GM19467 (cell line): ENCODE measurements at regions not wholly inside any gene's neighbourhood (a gene's known extent, or its start where the extent isn't known, plus 50 kb on each side); places are given as distances from the start of the nearest gene placed in this dataset.

ENCODE experiments used
- ATAC-seq: cut with Tn5 transposase; IDR thresholded peaks from one replicate; pipeline ENCODE4 v1.9.1; 2021; ENCODE audit warnings: mild to moderate bottlenecking, moderate library complexity; ENCODE audit not compliant: unreplicated experiment

- no peak for ATAC-seq
Observed at GRCh38 chr14:66389481-66389880, 96.7 kb upstream of the CCDC196 start.

GRCh38 chr14:66395300-66395699, 90.9 kb upstream of the CCDC196 start:
- no peak for ATAC-seq

GRCh38 chr14:66396164-66396563, 90.0 kb upstream of the CCDC196 start:
- no peak for ATAC-seq

DNA sequence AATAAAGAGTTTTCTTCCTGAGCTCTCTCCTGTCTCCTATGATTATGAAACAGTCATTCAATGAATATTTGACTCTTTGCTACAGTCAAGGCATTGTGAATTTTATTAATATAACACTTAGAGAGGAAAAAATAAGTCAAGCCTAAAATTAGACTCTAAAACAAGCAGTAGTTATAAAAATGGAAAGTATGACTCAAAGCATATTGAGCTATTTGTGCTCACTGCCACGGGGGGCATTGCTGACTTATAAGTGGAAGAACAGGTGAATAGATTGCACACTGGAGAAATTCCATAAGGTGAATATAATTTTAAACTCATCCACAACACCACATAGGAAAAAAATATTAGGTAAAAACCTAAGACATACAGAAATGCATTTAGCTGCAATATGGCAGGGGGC, 87.7 kb upstream of the CCDC196 start:
- ATAC-seq: no peak

GRCh38 chr14:66401449-66402095, 84.6 kb upstream of the CCDC196 start:
- ATAC-seq: no peak

GRCh38 chr14:66403183-66403582, 83.0 kb upstream of the CCDC196 start:
- no peak for ATAC-seq

- no peak for ATAC-seq
Observed at GRCh38 chr14:66404051-66404545, 82.1 kb upstream of the CCDC196 start.

- ATAC-seq: no peak
Observed at GRCh38 chr14:66405158-66405557, 81.0 kb upstream of the CCDC196 start.

GRCh38 chr14:66413901-66414300, 72.3 kb upstream of the CCDC196 start:
- ATAC-seq: no peak

DNA sequence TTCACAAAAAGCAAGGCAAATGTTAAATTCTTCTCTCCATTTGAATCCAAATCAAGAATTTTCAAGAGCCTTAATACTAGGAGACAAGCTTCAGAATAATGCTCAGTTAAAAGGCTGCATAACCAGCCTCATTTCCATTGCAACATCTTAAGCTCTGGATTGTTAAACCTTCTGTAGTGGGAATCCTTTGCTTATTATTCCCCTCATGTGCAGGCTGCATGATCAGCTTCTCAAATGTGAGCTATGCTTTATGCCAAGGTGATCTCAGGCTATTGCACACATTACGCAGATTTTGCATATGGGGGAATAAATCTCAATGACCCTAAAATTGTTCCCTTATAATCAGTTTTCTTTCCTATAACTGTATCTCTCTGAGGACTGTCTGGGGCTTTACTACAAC, 71.7 kb upstream of the CCDC196 start:
- ATAC-seq: no peak

DNA sequence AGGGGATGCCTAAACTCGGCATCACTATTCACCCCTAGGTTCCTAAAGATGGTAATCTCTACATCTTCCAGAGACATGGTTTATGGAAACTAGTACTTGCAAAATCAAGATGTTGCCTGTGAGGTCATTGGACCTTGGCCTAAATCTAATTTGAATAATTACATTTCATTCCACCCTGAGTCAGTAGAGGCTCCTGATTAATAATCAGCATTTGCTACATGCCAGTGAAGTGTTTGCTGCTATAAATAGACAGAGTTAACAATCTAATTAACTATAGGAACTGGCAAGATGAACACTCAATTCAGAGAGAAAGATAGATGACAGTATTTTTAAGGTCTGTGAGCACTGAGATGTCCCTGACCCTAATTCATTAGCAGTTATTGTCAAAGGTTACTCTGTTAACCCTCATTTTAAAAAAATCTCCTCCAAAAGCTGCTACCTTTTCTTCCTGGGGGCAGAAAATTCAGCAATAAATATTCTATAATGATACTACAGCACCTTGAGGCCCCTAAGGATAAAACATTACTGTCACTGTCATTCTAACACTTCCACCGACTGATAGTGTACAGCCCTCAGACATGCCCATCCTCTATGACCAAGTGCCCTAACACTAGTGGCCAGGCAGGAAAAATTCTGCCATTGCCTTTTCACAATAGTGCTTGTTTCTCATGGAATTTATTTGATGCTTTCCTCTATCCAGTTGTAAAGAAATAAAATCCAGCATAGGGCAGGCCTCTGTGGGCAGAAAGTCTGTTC, 65.7 kb upstream of the CCDC196 start:
- no peak for ATAC-seq

GRCh38 chr14:66421990-66422946, 63.9 kb upstream of the CCDC196 start:
- ATAC-seq: no peak

GRCh38 chr14:66425402-66425801, 60.8 kb upstream of the CCDC196 start:
- ATAC-seq: no peak

DNA sequence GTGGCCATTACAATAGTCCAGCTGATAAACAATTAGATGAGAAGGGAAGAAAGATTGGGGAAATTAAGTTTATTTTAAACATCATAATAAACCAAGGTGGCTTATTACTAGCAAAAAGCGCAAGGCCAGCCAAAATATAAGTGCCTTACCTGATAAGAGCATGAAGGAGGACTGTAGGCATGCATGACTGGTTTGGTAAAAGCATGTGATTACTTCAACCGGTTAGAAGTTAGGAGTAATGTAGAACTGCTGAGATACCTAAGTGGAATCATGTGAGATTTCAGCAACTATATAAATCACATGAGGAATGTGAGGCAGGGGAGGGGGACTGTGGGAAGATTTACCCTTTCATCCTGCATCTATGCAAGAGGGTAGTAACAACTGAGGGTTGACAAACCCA, 59.7 kb upstream of the CCDC196 start:
- no peak for ATAC-seq

DNA sequence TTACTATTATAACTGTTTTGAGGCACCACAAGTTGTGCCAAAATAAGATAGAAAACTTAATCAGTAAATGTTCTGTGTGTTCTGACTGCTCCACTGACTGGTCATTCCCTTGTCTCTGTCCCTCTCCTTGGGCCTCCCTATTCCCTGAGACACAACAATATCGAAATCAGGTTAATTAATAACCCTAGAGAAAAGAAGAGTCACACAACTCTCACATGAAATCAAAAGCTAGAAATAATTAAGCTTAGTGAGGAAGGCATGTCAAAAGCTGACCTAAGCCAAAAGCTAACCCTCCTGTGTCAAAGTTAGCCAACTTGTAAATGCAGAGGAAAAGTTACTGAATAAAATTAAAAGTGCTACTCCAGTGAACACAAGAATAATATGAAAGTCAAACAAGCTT, 53.8 kb upstream of the CCDC196 start:
- ATAC-seq: no peak

GRCh38 chr14:66434464-66434863, 51.7 kb upstream of the CCDC196 start:
- no peak for ATAC-seq

DNA sequence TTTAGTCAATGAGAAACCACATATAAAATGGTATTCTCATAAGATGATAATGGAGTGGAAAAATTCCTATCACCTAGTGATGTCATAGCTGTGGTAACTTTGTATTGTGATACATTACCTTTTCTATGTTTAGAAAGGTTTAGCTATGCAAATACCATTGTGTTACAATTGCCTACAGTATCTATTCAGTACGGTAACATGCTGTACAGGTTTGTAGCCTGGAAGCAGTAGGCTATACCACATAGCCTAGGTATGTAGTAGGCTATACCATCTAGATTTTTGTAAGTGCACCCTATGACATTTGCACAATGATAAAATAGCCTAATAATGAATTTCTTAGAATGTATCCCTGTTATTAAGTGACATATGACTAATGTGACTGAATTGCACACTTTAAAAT, 50.5 kb upstream of the CCDC196 start:
- ATAC-seq: no peak
